ENCODE measurements at regions not wholly inside any gene's neighbourhood (a gene's known extent, or its start where the extent isn't known, plus 50 kb on each side); places are given as distances from the start of the nearest gene placed in this dataset.

- Histone ChIP-seq H3K4me3 (replicated peaks in 1 of 3; ENCODE audit: insufficient read depth in 1 of 3, low read depth in 1 of 3, low read length in 3 of 3) (no peak overlapping the region), H4K20me1 (replicated peaks; ENCODE audit: control insufficient read depth, extremely low read depth, insufficient read depth, low read length) (no peaks in the 10 kb centered on the region), H3K36me3 (ENCODE audit: control insufficient read depth in 2 of 2, extremely low read depth in 1 of 2, insufficient read depth in 2 of 2, low read length in 2 of 2) (no peaks in the 10 kb centered on the region), H3K27ac (ENCODE audit: insufficient read depth, low read depth, low read length) (no peak overlapping the region), H3K79me2 (ENCODE audit: control insufficient read depth, insufficient read depth, low read length) (no peaks in the 10 kb centered on the region), H3K9ac (replicated peaks; ENCODE audit: extremely low read depth, insufficient read depth, low read length) (no peak overlapping the region), H3K4me2 (ENCODE audit: insufficient read depth, low read length) (no peak overlapping the region), H3K27me3 (ENCODE audit: control insufficient read depth in 2 of 2, insufficient read depth in 2 of 2, low read length in 2 of 2) (no peaks in the 10 kb centered on the region), H3K9me1 (replicated peaks; ENCODE audit: control insufficient read depth, extremely low read depth, insufficient read depth, low read length) (no peaks in the 10 kb centered on the region), H2AFZ (ENCODE audit: low read depth, low read length) (no peak overlapping the region), H3K9me3 (replicated peaks; ENCODE audit: control insufficient read depth, insufficient read depth, low read length) (no peaks in the 10 kb centered on the region), H3K4me1 (ENCODE audit: control insufficient read depth, extremely low read depth, insufficient read depth, low read length) (no peaks in the 10 kb centered on the region)
- FAIRE-seq = no peak
- ChIA-PET CTCF (no interaction called here), POLR2A (no interaction called here)
- TF ChIP-seq MAX (IDR thresholded peaks at IDR 0.05; ENCODE audit: insufficient read depth, insufficient read length) (no peak), CTCF (IDR thresholded peaks at IDR 0.05; ENCODE audit: extremely low read depth in 1 of 2, insufficient read depth in 1 of 2, low read depth in 1 of 2, low read length in 2 of 2) (no peak), MYC (IDR thresholded peaks at IDR 0.05; ENCODE audit: low read depth, low read length) (no peak), FOS (IDR thresholded peaks at IDR 0.05; ENCODE audit: borderline replicate concordance, insufficient read depth, low read length) (no peak), POLR2AphosphoS5 (IDR thresholded peaks at IDR 0.05; ENCODE audit: insufficient read depth, low read depth, low read length) (no peak), POLR2A (IDR thresholded peaks at IDR 0.05; ENCODE audit: low read depth, low read length) (no peak), EZH2 (IDR thresholded peaks at IDR 0.05; ENCODE audit: borderline replicate concordance, low read depth, low read length, severe bottlenecking) (no peak), JUN (IDR thresholded peaks at IDR 0.05; ENCODE audit: borderline replicate concordance, insufficient read depth, insufficient read length, low read depth) (no peak), GATA2 (IDR thresholded peaks at IDR 0.05; ENCODE audit: insufficient read depth, insufficient read length, low read depth, low read length) (no peak)
- intact Hi-C loops (cut with micrococcal nuclease) (no loop called here), dilution Hi-C loops (cut with MboI; ENCODE audit: extremely low pct_ligation_motif_present, low sequenced_read_pairs) (no loop called here)
- no peak for DNase-seq (ENCODE audit: low read depth, low spot score)
- BruUV-seq (replicated peaks) = no TSS peak
These were observed 99.6 kb upstream of the KAZN start for GRCh38 chr1:14498839-14499238.
